Natural killer cell treated with Interleukin-12 subunit alpha and Interleukin-12 subunit beta and Interleukin-15 and Interleukin-18, amount 100 ng/mL, for 72 hours (primary cell): ENCODE measurements at regions not wholly inside any gene's neighbourhood (a gene's known extent, or its start where the extent isn't known, plus 50 kb on each side); places are given as distances from the start of the nearest gene placed in this dataset.

ENCODE experiments used
- ATAC-seq, 2 donors: fragments of 150-1000 bp; cut with Tn5 transposase in 1 of 2; sonication (Bioruptor Pico), chemical (Tn5 transposase) in 1 of 2; 2 replicates each; pipeline ENCODE4 v1.10.0; 2021
- DNase-seq: peaks from one replicate; pipeline ENCODE4 v3.0.0; 2022; ENCODE audit warnings: low spot score
- H3K27ac Mint-ChIP-seq, 2 donors: 1 replicate in 1 of 2; 2 replicates in 1 of 2; pipeline ENCODE4 v1.8.0; 2022; ENCODE audit warnings: mixed read lengths in 2 of 2, mild to moderate bottlenecking in 1 of 2, moderate library complexity in 1 of 2
- H3K27me3 Mint-ChIP-seq, 2 donors: 1 replicate in 1 of 2; 2 replicates in 1 of 2; pipeline ENCODE4 v1.8.0; 2022; ENCODE audit warnings: mixed read lengths in 2 of 2
- H3K36me3 Mint-ChIP-seq: one replicate; pipeline ENCODE4 v1.8.0; 2022; ENCODE audit warnings: mixed read lengths
- H3K4me1 Mint-ChIP-seq, 2 donors: 1 replicate in 1 of 2; 2 replicates in 1 of 2; pipeline ENCODE4 v1.8.0; 2022; ENCODE audit warnings: low read depth in 2 of 2, mixed read lengths in 2 of 2, mild to moderate bottlenecking in 1 of 2
- H3K4me3 Mint-ChIP-seq: one replicate; pipeline ENCODE4 v1.8.0; 2022; ENCODE audit warnings: mixed read lengths
- H3K9me3 Mint-ChIP-seq: 2 replicates; pipeline ENCODE4 v1.8.0; 2022; ENCODE audit warnings: mixed read lengths

GRCh38 chr6:77403424-77403823 is 59.9 kb downstream of the HTR1B start:
- DNase-seq = no peak
- peaks cover 6% of the 10 kb centered on the region for H3K36me3 Mint-ChIP-seq
- no peak overlapping the region for H3K4me3 Mint-ChIP-seq
- H3K27me3 Mint-ChIP-seq = no peaks in the 10 kb centered on the region
- peaks cover 7% of the 10 kb centered on the region for H3K9me3 Mint-ChIP-seq
- no peak for ATAC-seq
- no peak overlapping the region for H3K27ac Mint-ChIP-seq
- no peaks in the 10 kb centered on the region for H3K4me1 Mint-ChIP-seq

GRCh38 chr6:77401231-77401630 is 62.1 kb downstream of the HTR1B start:
- no peaks in the 10 kb centered on the region for H3K4me1 Mint-ChIP-seq
- no peak for ATAC-seq

GRCh38 chr6:77397561-77397960 is 65.7 kb downstream of the HTR1B start:
- Mint-ChIP-seq H3K27ac (no peak overlapping the region), H3K9me3 (peaks cover 3% of the 10 kb centered on the region), H3K27me3 (no peaks in the 10 kb centered on the region), H3K36me3 (no peaks in the 10 kb centered on the region), H3K4me1 (no peaks in the 10 kb centered on the region), H3K4me3 (no peak overlapping the region)
- DNase-seq = no peak
- no peak for ATAC-seq

More at GRCh38 chr6:77401231-77401630, 62.1 kb downstream of the HTR1B start:
- no peak overlapping the region for H3K27ac Mint-ChIP-seq
- peaks cover 6% of the 10 kb centered on the region for H3K36me3 Mint-ChIP-seq
- no peak for DNase-seq
- no peak overlapping the region for H3K4me3 Mint-ChIP-seq
- no peaks in the 10 kb centered on the region for H3K27me3 Mint-ChIP-seq
- peaks cover 11% of the 10 kb centered on the region for H3K9me3 Mint-ChIP-seq

GRCh38 chr6:77389402-77389801 is 73.9 kb downstream of the HTR1B start:
- no peak overlapping the region for H3K4me3 Mint-ChIP-seq
- no peak overlapping the region for H3K27ac Mint-ChIP-seq
- DNase-seq = no peak
- H3K9me3 Mint-ChIP-seq = peaks cover 18% of the 10 kb centered on the region
- no peaks in the 10 kb centered on the region for H3K27me3 Mint-ChIP-seq
- H3K36me3 Mint-ChIP-seq = peaks cover 4% of the 10 kb centered on the region
- H3K4me1 Mint-ChIP-seq = no peaks in the 10 kb centered on the region
- no peak for ATAC-seq

- no peaks in the 10 kb centered on the region for H3K27me3 Mint-ChIP-seq
Measured at GRCh38 chr6:77383026-77383425, 80.3 kb downstream of the HTR1B start.

GRCh38 chr6:77373955-77374354 is 89.3 kb downstream of the HTR1B start:
- no peaks in the 10 kb centered on the region for H3K27me3 Mint-ChIP-seq

More at GRCh38 chr6:77383026-77383425, 80.3 kb downstream of the HTR1B start:
- ATAC-seq (no peak), DNase-seq (no peak)
- H3K4me1 Mint-ChIP-seq = no peaks in the 10 kb centered on the region
- no peak overlapping the region for H3K27ac Mint-ChIP-seq
- H3K9me3 Mint-ChIP-seq = peaks cover 22% of the 10 kb centered on the region
- no peaks in the 10 kb centered on the region for H3K36me3 Mint-ChIP-seq
- no peak overlapping the region for H3K4me3 Mint-ChIP-seq

GRCh38 chr6:77371748-77372147 is 91.5 kb downstream of the HTR1B start:
- DNase-seq = no peak
- H3K27me3 Mint-ChIP-seq = no peaks in the 10 kb centered on the region
- H3K9me3 Mint-ChIP-seq = peaks cover 18% of the 10 kb centered on the region
- no peaks in the 10 kb centered on the region for H3K4me1 Mint-ChIP-seq
- no peak overlapping the region for H3K4me3 Mint-ChIP-seq
- no peak overlapping the region for H3K27ac Mint-ChIP-seq
- H3K36me3 Mint-ChIP-seq = peaks cover 4% of the 10 kb centered on the region
- ATAC-seq = no peak

More at GRCh38 chr6:77373955-77374354, 89.3 kb downstream of the HTR1B start:
- peaks cover 23% of the 10 kb centered on the region for H3K9me3 Mint-ChIP-seq
- DNase-seq (no peak), ATAC-seq (no peak)
- H3K4me1 Mint-ChIP-seq = no peaks in the 10 kb centered on the region
- peaks cover 4% of the 10 kb centered on the region for H3K36me3 Mint-ChIP-seq
- no peak overlapping the region for H3K27ac Mint-ChIP-seq
- H3K4me3 Mint-ChIP-seq = no peak overlapping the region

- no peaks in the 10 kb centered on the region for H3K27me3 Mint-ChIP-seq
- ATAC-seq (no peak), DNase-seq (no peak)
- no peaks in the 10 kb centered on the region for H3K4me1 Mint-ChIP-seq
- H3K4me3 Mint-ChIP-seq = peak overlapping the region; percentile 31
- peaks cover 17% of the 10 kb centered on the region for H3K9me3 Mint-ChIP-seq
- H3K27ac Mint-ChIP-seq = no peak overlapping the region
- H3K36me3 Mint-ChIP-seq = peaks cover 4% of the 10 kb centered on the region
Measured at GRCh38 chr6:77368660-77369313, 94.5 kb downstream of the HTR1B start.

GRCh38 chr6:77366798-77367197 is 96.5 kb downstream of the HTR1B start:
- Mint-ChIP-seq H3K4me3 (no peak overlapping the region), H3K4me1 (no peaks in the 10 kb centered on the region), H3K27me3 (no peaks in the 10 kb centered on the region), H3K36me3 (peaks cover 4% of the 10 kb centered on the region), H3K27ac (no peak overlapping the region), H3K9me3 (peaks cover 23% of the 10 kb centered on the region)
- ATAC-seq (no peak), DNase-seq (no peak)

- Mint-ChIP-seq H3K4me3 (no peak overlapping the region), H3K27ac (no peak overlapping the region), H3K9me3 (peaks cover 12% of the 10 kb centered on the region), H3K4me1 (no peaks in the 10 kb centered on the region), H3K27me3 (no peaks in the 10 kb centered on the region), H3K36me3 (no peaks in the 10 kb centered on the region)
- no peak for ATAC-seq
- DNase-seq = no peak
Measured at GRCh38 chr6:77363702-77364101, 99.6 kb downstream of the HTR1B start.

GRCh38 chr6:77362055-77362454 is 101.2 kb downstream of the HTR1B start:
- Mint-ChIP-seq H3K4me1 (no peaks in the 10 kb centered on the region), H3K4me3 (no peak overlapping the region), H3K27ac (no peak overlapping the region), H3K27me3 (no peaks in the 10 kb centered on the region), H3K9me3 (peaks cover 15% of the 10 kb centered on the region), H3K36me3 (no peaks in the 10 kb centered on the region)
- ATAC-seq = no peak
- DNase-seq = no peak

GRCh38 chr6:77361018-77361417 is 102.3 kb downstream of the HTR1B start:
- H3K27ac Mint-ChIP-seq = no peak overlapping the region
- H3K9me3 Mint-ChIP-seq = peaks cover 15% of the 10 kb centered on the region
- DNase-seq (no peak), ATAC-seq (no peak)
- no peaks in the 10 kb centered on the region for H3K27me3 Mint-ChIP-seq
- H3K4me3 Mint-ChIP-seq = no peak overlapping the region
- no peaks in the 10 kb centered on the region for H3K4me1 Mint-ChIP-seq
- H3K36me3 Mint-ChIP-seq = no peaks in the 10 kb centered on the region

GRCh38 chr6:77356821-77357220 is 106.5 kb downstream of the HTR1B start:
- H3K4me1 Mint-ChIP-seq = no peaks in the 10 kb centered on the region
- H3K36me3 Mint-ChIP-seq = no peaks in the 10 kb centered on the region
- no peak overlapping the region for H3K27ac Mint-ChIP-seq
- DNase-seq (no peak), ATAC-seq (no peak)
- no peaks in the 10 kb centered on the region for H3K27me3 Mint-ChIP-seq
- peaks cover 11% of the 10 kb centered on the region for H3K9me3 Mint-ChIP-seq
- H3K4me3 Mint-ChIP-seq = no peak overlapping the region

GRCh38 chr6:77354581-77354980 is 108.7 kb downstream of the HTR1B start:
- no peaks in the 10 kb centered on the region for H3K27me3 Mint-ChIP-seq
- no peaks in the 10 kb centered on the region for H3K4me1 Mint-ChIP-seq
- no peaks in the 10 kb centered on the region for H3K36me3 Mint-ChIP-seq
- H3K27ac Mint-ChIP-seq = no peak overlapping the region
- DNase-seq = no peak
- no peak for ATAC-seq
- H3K4me3 Mint-ChIP-seq = no peak overlapping the region
- peaks cover 14% of the 10 kb centered on the region for H3K9me3 Mint-ChIP-seq

GRCh38 chr6:77353129-77353528 is 110.2 kb downstream of the HTR1B start:
- H3K27ac Mint-ChIP-seq = no peak overlapping the region
- no peak overlapping the region for H3K4me3 Mint-ChIP-seq
- no peak for ATAC-seq
- H3K27me3 Mint-ChIP-seq = no peaks in the 10 kb centered on the region
- H3K4me1 Mint-ChIP-seq = no peaks in the 10 kb centered on the region
- H3K36me3 Mint-ChIP-seq = no peaks in the 10 kb centered on the region
- no peak for DNase-seq
- H3K9me3 Mint-ChIP-seq = peaks cover 12% of the 10 kb centered on the region
